ENCODE measurements at regions not wholly inside any gene's neighbourhood (a gene's known extent, or its start where the extent isn't known, plus 50 kb on each side); places are given as distances from the start of the nearest gene placed in this dataset.

DNA sequence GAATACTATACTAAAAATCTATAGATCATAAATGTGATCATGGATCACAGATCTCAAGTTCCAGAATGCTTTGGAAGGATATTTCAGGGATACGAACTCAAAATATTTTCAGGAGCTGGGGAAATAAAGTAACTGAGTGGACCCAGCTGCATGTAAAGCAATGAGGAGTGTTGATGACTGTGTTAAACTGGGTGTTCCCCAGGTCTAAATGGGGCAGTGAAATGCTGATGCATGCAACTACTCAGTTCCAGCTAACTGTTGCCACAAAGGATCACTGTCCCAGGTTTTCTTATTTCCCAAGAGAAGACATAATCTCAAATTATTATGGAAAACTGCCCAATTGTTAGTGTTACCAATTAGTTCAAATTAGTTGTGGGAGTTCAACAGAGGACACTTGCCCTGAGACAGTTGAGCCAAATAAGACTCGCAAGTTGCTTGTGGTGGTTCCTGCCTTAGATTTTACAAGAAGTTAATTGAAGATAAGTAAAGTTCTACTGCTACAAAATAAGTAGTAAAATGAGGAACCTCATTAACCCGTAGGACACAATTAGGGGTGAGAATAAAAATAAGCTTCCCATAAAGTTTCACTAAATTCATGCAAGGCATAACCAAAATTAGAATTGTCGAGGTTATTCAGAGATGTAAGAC, 66.3 kb upstream of the IL12A start:
- Histone ChIP-seq H3K4me2 (no peak overlapping the region), H3K4me1 (no peaks in the 10 kb centered on the region), H3K36me3 (no peaks in the 10 kb centered on the region), H3K9me3 (ENCODE audit: low read depth) (no peaks in the 10 kb centered on the region), H3K27me3 (no peaks in the 10 kb centered on the region), H3K4me3 (no peak overlapping the region), H3F3A (ENCODE audit: low read depth) (no peaks in the 10 kb centered on the region), H3K27ac (no peak overlapping the region), H3K79me2 (ENCODE audit: low read depth) (no peaks in the 10 kb centered on the region), H3K9ac (no peak overlapping the region), H4K20me1 (ENCODE audit: low read depth) (no peaks in the 10 kb centered on the region), H2AFZ (replicated peaks) (no peak overlapping the region)
- Mint-ChIP-seq H3K36me3 (no peaks in the 10 kb centered on the region), H3K27me3 (ENCODE audit: insufficient read depth, low read depth) (no peaks in the 10 kb centered on the region), H3K4me3 (no peak overlapping the region), H3K4me1 (no peaks in the 10 kb centered on the region), H3K9me3 (no peaks in the 10 kb centered on the region), H3K27ac (no peak overlapping the region)
- no peak for DNase-seq (ENCODE audit: low spot score)
- TF ChIP-seq EZH2phosphoT487 (IDR thresholded peaks at IDR 0.05): no peak
- TF ChIP-seq, protein P1, sequence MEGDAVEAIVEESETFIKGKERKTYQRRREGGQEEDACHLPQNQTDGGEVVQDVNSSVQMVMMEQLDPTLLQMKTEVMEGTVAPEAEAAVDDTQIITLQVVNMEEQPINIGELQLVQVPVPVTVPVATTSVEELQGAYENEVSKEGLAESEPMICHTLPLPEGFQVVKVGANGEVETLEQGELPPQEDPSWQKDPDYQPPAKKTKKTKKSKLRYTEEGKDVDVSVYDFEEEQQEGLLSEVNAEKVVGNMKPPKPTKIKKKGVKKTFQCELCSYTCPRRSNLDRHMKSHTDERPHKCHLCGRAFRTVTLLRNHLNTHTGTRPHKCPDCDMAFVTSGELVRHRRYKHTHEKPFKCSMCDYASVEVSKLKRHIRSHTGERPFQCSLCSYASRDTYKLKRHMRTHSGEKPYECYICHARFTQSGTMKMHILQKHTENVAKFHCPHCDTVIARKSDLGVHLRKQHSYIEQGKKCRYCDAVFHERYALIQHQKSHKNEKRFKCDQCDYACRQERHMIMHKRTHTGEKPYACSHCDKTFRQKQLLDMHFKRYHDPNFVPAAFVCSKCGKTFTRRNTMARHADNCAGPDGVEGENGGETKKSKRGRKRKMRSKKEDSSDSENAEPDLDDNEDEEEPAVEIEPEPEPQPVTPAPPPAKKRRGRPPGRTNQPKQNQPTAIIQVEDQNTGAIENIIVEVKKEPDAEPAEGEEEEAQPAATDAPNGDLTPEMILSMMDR (IDR thresholded peaks at IDR 0.05): no peak
- no peak for TF ChIP-seq EZH2 (IDR thresholded peaks at IDR 0.05)

DNA sequence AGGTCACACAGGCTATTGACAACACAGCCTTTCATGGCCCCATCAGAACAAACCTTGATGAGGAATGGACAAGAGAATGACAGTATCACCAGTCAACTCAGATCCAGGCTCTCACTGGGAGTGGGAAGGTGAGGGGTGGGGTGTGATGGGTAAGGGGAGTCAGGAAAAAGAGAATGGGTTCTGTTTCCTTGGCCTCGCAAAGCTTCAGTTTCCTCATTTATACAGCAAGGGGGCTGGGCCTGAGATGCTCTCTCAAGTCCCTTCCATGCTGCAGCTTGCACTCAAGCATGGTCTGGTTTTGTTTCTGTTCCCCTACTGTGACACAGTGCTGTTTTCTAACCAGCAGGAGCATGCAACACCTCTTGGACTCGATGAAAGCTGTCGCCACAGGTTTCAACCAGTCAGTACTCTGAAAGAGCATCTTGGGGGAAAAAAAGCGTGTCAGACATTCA, 65.7 kb upstream of the IL12A start:
- Histone ChIP-seq H3K79me2 (ENCODE audit: low read depth) (no peaks in the 10 kb centered on the region), H3K27ac (no peak overlapping the region), H3K9me3 (ENCODE audit: low read depth) (no peaks in the 10 kb centered on the region), H3K36me3 (no peaks in the 10 kb centered on the region), H3K4me2 (no peak overlapping the region), H3F3A (ENCODE audit: low read depth) (no peaks in the 10 kb centered on the region), H4K20me1 (ENCODE audit: low read depth) (no peaks in the 10 kb centered on the region), H2AFZ (replicated peaks) (peak overlapping the region; percentile 38), H3K9ac (no peak overlapping the region), H3K4me3 (no peak overlapping the region), H3K4me1 (no peaks in the 10 kb centered on the region), H3K27me3 (no peaks in the 10 kb centered on the region)
- no peaks in the 10 kb centered on the region for H3K36me3 Mint-ChIP-seq
- H3K27me3 Mint-ChIP-seq (ENCODE audit: insufficient read depth, low read depth): no peaks in the 10 kb centered on the region
- DNase-seq (ENCODE audit: low spot score): no peak
- TF ChIP-seq EZH2phosphoT487 (IDR thresholded peaks at IDR 0.05): no peak
- TF ChIP-seq EZH2 (IDR thresholded peaks at IDR 0.05): no peak
- TF ChIP-seq, protein P1 (IDR thresholded peaks at IDR 0.05): no peak
- no peak overlapping the region for H3K4me3 Mint-ChIP-seq
- no peak overlapping the region for H3K27ac Mint-ChIP-seq
- H3K4me1 Mint-ChIP-seq: no peaks in the 10 kb centered on the region
- H3K9me3 Mint-ChIP-seq: no peaks in the 10 kb centered on the region

DNA sequence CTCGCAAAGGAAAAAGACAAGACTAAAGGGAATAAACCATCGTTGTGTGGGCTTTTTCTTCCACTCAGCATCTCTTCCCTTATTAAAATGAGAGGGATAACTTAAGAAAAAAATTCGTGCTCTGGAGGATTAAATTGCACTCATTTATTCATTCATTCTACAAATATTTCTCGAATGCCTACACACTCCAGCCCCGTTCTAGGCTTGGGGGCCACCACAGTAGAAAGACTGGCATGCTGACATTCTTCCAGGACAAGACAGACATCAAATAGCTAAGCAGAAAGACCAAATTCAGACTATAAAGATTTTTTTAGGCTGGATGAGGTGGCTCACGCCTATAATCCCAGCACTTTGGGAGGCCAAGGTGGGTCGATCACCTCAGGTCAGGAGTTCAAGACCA, 65.3 kb upstream of the IL12A start:
- H3K27ac Mint-ChIP-seq: no peak overlapping the region
- H3K36me3 Mint-ChIP-seq: no peaks in the 10 kb centered on the region
- no peak for TF ChIP-seq EZH2phosphoT487 (IDR thresholded peaks at IDR 0.05)
- no peak for TF ChIP-seq EZH2 (IDR thresholded peaks at IDR 0.05)
- TF ChIP-seq, protein P1 (IDR thresholded peaks at IDR 0.05): no peak

More for the DNA sequence above, 65.3 kb upstream of the IL12A start:
- peak overlapping the region; percentile 38 for H2AFZ ChIP-seq (replicated peaks)
- Mint-ChIP-seq H3K9me3 (no peaks in the 10 kb centered on the region), H3K4me3 (no peak overlapping the region), H3K4me1 (peaks cover under 1% of the 10 kb centered on the region), H3K27me3 (ENCODE audit: insufficient read depth, low read depth) (no peaks in the 10 kb centered on the region)
- H3K4me1 ChIP-seq: no peaks in the 10 kb centered on the region
- no peaks in the 10 kb centered on the region for H3K9me3 ChIP-seq (ENCODE audit: low read depth)
- H3K27me3 ChIP-seq: no peaks in the 10 kb centered on the region
- DNase-seq (ENCODE audit: low spot score): no peak
- no peaks in the 10 kb centered on the region for H3K79me2 ChIP-seq (ENCODE audit: low read depth)
- H3K36me3 ChIP-seq: no peaks in the 10 kb centered on the region
- H3F3A ChIP-seq (ENCODE audit: low read depth): no peaks in the 10 kb centered on the region
- H3K4me2 ChIP-seq: no peak overlapping the region
- no peaks in the 10 kb centered on the region for H4K20me1 ChIP-seq (ENCODE audit: low read depth)
- no peak overlapping the region for H3K27ac ChIP-seq
- H3K4me3 ChIP-seq: no peak overlapping the region
- H3K9ac ChIP-seq: no peak overlapping the region
